Osteoblast (primary cell): ENCODE measurements at regions not wholly inside any gene's neighbourhood (a gene's known extent, or its start where the extent isn't known, plus 50 kb on each side); places are given as distances from the start of the nearest gene placed in this dataset.

Experiments used
- DNase-seq: peaks from one replicate; pipeline ENCODE4 v3.0.0; 2011; ENCODE audit warnings: low spot score, mixed read lengths; ENCODE audit not compliant: insufficient read length; ENCODE audit errors: missing footprints
- H2AFZ ChIP-seq: 2 replicates; pipeline ENCODE4 v1.6.0; 2011; ENCODE audit warnings: mild to moderate bottlenecking, low read length
- H3K27ac ChIP-seq: 2 replicates; pipeline ENCODE4 v1.5.1; 2011; ENCODE audit warnings: mild to moderate bottlenecking, low read depth, low read length, moderate library complexity
- H3K27me3 ChIP-seq: 2 replicates; pipeline ENCODE4 v1.6.0; 2012; ENCODE audit warnings: mild to moderate bottlenecking, control low read depth, inconsistent platforms, low read length, moderate library complexity; ENCODE audit not compliant: insufficient read depth
- H3K36me3 ChIP-seq: 2 replicates; pipeline ENCODE4 v1.5.1; 2011; ENCODE audit warnings: mild to moderate bottlenecking, low read length, control low read depth, moderate library complexity; ENCODE audit not compliant: insufficient read depth
- H3K4me1 ChIP-seq: 2 replicates; pipeline ENCODE4 v1.5.1; 2011; ENCODE audit warnings: mild to moderate bottlenecking, low read length, control low read depth, moderate library complexity; ENCODE audit not compliant: insufficient read depth
- H3K4me2 ChIP-seq: 2 replicates; pipeline ENCODE4 v1.6.0; 2011; ENCODE audit warnings: mild to moderate bottlenecking, low read length; ENCODE audit not compliant: insufficient read depth
- H3K4me3 ChIP-seq: fragments of 200-600 bp; sonication (generic); 3 replicates; pipeline ENCODE4 v1.5.1; 2012; ENCODE audit warnings: mild to moderate bottlenecking, low read length, inconsistent platforms; ENCODE audit not compliant: insufficient read depth
- H3K79me2 ChIP-seq: 2 replicates; pipeline ENCODE4 v1.6.0; 2012; ENCODE audit warnings: mild to moderate bottlenecking, low read length, control low read depth, inconsistent platforms; ENCODE audit not compliant: insufficient read depth
- H3K9me3 ChIP-seq: 2 replicates; pipeline ENCODE4 v1.5.1; 2011; ENCODE audit warnings: low read depth, low read length, control low read depth
- H4K20me1 ChIP-seq: 2 replicates; pipeline ENCODE4 v1.6.0; 2012; ENCODE audit warnings: mild to moderate bottlenecking, low read length, control low read depth; ENCODE audit not compliant: insufficient read depth
- TF ChIP-seq, protein P1 (sequence below): IDR thresholded peaks from 2 replicates; pipeline ENCODE4 v1.5.1; 2011; ENCODE audit warnings: mild to moderate bottlenecking, low read depth, low read length, moderate library complexity; ENCODE audit errors: extremely low read depth

DNA sequence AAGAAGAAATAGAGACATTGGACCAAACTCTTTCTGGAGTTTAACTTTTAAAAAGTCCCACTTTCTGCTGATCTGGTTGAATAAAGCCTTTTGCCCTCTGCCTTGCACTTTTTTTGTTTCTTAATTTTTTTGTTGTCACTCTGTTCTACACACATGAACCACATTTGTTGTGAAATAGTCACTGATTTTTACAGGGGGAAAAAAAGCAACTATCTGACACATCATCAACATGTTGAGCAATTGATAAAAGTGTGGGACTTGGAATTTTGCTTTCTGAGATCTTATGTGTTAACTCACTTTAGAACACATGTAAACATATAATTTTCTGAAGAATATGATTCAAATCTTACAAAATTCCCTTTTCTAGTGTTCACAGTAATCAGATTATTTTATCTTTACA, 414.8 kb upstream of the FIGN start:
- Histone ChIP-seq H3K27me3 (no peaks in the 10 kb centered on the region), H3K4me2 (no peak overlapping the region), H3K9me3 (no peaks in the 10 kb centered on the region), H3K79me2 (no peaks in the 10 kb centered on the region), H4K20me1 (no peaks in the 10 kb centered on the region), H2AFZ (no peak overlapping the region), H3K4me3 (no peak overlapping the region), H3K4me1 (peaks cover 7% of the 10 kb centered on the region), H3K27ac (no peak overlapping the region), H3K36me3 (no peaks in the 10 kb centered on the region)
- TF ChIP-seq, protein P1, sequence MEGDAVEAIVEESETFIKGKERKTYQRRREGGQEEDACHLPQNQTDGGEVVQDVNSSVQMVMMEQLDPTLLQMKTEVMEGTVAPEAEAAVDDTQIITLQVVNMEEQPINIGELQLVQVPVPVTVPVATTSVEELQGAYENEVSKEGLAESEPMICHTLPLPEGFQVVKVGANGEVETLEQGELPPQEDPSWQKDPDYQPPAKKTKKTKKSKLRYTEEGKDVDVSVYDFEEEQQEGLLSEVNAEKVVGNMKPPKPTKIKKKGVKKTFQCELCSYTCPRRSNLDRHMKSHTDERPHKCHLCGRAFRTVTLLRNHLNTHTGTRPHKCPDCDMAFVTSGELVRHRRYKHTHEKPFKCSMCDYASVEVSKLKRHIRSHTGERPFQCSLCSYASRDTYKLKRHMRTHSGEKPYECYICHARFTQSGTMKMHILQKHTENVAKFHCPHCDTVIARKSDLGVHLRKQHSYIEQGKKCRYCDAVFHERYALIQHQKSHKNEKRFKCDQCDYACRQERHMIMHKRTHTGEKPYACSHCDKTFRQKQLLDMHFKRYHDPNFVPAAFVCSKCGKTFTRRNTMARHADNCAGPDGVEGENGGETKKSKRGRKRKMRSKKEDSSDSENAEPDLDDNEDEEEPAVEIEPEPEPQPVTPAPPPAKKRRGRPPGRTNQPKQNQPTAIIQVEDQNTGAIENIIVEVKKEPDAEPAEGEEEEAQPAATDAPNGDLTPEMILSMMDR, result no peak
- DNase-seq, result no peak

DNA sequence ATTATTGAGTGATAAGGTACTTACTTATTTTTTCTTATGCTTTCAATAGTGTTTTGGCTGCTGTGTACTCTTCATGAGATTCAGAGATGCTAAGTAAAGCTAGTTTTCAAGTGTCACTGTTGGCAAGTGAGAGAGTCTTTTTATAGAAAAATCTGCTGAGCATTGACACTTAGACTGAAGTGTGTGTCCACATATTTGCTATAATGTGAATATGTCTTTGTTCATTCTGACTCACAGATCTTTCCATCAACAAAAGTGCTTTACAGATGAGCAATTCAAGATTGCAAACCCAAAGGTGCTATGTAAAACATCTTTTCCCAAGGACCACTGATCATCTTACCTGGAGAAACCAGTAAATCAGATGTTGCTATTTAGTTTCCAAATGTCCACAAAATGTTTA, 410.6 kb upstream of the FIGN start:
- no peak overlapping the region for H3K4me3 ChIP-seq
- H3K27me3 ChIP-seq, result no peaks in the 10 kb centered on the region
- peaks cover 18% of the 10 kb centered on the region for H3K4me1 ChIP-seq
- no peak overlapping the region for H3K4me2 ChIP-seq
- H3K79me2 ChIP-seq, result no peaks in the 10 kb centered on the region
- TF ChIP-seq, protein P1, result no peak
- H3K9me3 ChIP-seq, result no peaks in the 10 kb centered on the region
- H3K27ac ChIP-seq, result no peak overlapping the region
- H3K36me3 ChIP-seq, result no peaks in the 10 kb centered on the region
- no peak for DNase-seq
- no peaks in the 10 kb centered on the region for H4K20me1 ChIP-seq
- no peak overlapping the region for H2AFZ ChIP-seq

DNA sequence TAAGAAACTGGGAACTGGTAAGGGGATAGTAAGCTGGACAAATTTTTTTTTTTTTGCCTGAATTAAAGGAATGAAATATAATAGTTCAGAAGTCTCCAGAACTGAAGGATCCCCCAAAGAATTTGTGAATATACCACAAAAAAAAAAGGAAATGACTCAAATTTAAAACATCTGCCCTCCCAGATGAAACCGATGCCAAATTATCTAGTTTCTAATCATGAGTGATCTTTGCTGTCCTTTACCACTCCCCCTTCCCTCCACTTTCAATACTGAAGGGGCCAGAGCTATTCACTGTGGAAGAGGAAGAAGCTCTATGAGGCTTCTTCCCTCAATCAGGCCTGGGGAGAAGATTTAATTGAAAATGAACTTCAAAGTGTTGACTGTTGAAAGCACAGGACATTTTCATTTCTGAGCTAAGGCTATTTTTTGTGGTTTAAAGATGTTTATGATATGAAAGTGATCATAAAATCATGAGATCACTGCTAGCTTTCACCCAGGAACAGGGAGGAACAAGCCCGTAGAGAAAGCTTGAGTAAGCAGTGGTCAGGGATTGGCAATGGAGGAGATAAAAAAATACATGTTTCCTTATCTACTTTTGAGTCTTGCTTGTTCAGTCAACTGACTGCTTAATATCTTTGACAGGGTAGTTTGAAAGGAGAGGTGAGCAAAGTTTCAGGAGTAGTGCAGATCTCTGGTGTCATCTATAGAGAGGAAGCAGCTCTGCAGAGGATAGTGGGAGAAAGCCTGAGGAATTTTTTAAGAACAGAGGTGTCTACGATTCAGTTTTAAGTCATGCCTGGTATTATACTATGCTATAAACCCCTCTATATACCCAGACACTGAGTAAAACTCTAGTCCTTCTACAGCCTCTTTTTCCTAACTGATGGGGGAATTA, 409.5 kb upstream of the FIGN start:
- H3K4me3 ChIP-seq, result peak overlapping the region; percentile 6
- no peaks in the 10 kb centered on the region for H3K9me3 ChIP-seq
- H2AFZ ChIP-seq, result peak overlapping the region; percentile 61
- no peaks in the 10 kb centered on the region for H3K27me3 ChIP-seq
- H3K4me1 ChIP-seq, result peaks cover 18% of the 10 kb centered on the region
- no peaks in the 10 kb centered on the region for H4K20me1 ChIP-seq
- H3K4me2 ChIP-seq, result peak overlapping the region; percentile 57
- H3K79me2 ChIP-seq, result no peaks in the 10 kb centered on the region
- DNase-seq, result peak; percentile 89
- TF ChIP-seq, protein P1, result no peak
- peak overlapping the region; percentile 52 for H3K27ac ChIP-seq
- no peaks in the 10 kb centered on the region for H3K36me3 ChIP-seq

DNA sequence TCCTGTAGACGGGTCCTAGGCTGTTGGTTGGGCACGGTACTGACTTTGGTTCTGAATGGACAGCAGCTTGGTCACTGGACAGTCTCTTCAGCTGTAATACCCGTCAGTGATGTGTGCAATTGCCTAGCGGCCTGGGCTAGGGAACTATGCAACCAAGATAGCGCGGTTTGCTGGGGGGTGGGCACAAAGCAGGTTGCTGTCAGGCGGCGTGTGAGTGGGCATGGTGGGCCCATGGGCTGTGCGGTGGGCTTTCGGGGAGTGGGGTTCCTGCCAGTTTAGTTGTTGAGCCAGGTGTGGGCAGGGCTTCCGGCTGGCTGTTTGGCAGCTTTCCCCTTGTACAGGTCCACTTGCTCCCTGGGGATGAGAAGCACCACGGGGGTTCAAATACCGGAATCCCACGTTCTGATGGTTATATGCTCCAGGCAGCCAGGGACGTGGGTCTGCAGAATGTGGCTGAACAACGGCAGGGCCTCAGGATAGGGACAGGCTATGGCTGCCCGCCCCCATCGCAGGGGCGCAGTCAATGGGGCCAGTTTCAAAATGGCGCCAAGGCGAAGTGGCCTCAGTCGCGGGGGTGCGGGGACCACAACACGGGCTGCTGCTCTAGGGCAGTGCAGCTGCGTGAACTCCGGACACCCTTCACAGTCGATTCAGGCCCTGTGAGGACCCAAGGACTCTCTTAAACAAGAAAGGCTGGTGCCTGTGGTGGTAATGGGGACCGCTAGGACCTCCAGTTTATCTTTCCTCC, 407.5 kb upstream of the FIGN start:
- no peaks in the 10 kb centered on the region for H3K36me3 ChIP-seq
- peaks cover 18% of the 10 kb centered on the region for H3K4me1 ChIP-seq
- DNase-seq, result no peak
- H3K27me3 ChIP-seq, result no peaks in the 10 kb centered on the region
- H4K20me1 ChIP-seq, result no peaks in the 10 kb centered on the region
- H2AFZ ChIP-seq, result no peak overlapping the region
- no peaks in the 10 kb centered on the region for H3K79me2 ChIP-seq
- no peak overlapping the region for H3K4me2 ChIP-seq
- TF ChIP-seq, protein P1, result no peak
- no peak overlapping the region for H3K4me3 ChIP-seq
- H3K9me3 ChIP-seq, result no peaks in the 10 kb centered on the region
- no peak overlapping the region for H3K27ac ChIP-seq
